ENCODE measurements at regions not wholly inside any gene's neighbourhood (a gene's known extent, or its start where the extent isn't known, plus 50 kb on each side); places are given as distances from the start of the nearest gene placed in this dataset.
A peak's percentile ranks its signal among the peaks of the same experiment; 100 is the strongest.

- H3K27me3 ChIP-seq, result no peaks in the 10 kb centered on the region
- H3K9me3 ChIP-seq, result no peaks in the 10 kb centered on the region
- peaks cover 0 to 6% (median 0%) of the 10 kb centered on the region in 4 donors for H3K4me1 ChIP-seq
- TF ChIP-seq CTCF (IDR thresholded peaks at IDR 0.05), result no peak
- TF ChIP-seq POLR2A (IDR thresholded peaks at IDR 0.05), result no peak
- TF ChIP-seq POLR2AphosphoS5 (IDR thresholded peaks at IDR 0.05), result no peak
- H3K36me3 ChIP-seq, result no peaks in the 10 kb centered on the region
- no peak for DNase-seq
- WGBS, 5 donors, result 75 to 87% (median 85%) methylated on average over 7 to 8 of the region's 8 CpGs
- H3K27ac ChIP-seq, result no peak overlapping the region
- H3K4me3 ChIP-seq, result no peak overlapping the region
- intact Hi-C loops (cut with DNase I; ENCODE audit: low total_unique reads), result no loop called here
These were observed 64.4 kb upstream of the TPM1 start for GRCh38 chr15:62977952-62978811.

- Histone ChIP-seq H3K4me1 (peaks cover 0 to 6% (median 0%) of the 10 kb centered on the region in 4 donors), H3K27ac (no peak overlapping the region), H3K4me3 (no peak overlapping the region), H3K9me3 (no peaks in the 10 kb centered on the region), H3K27me3 (no peaks in the 10 kb centered on the region), H3K36me3 (no peaks in the 10 kb centered on the region)
- TF ChIP-seq POLR2A (IDR thresholded peaks at IDR 0.05) (no peak), EP300 (IDR thresholded peaks at IDR 0.05) (no peak), POLR2AphosphoS5 (IDR thresholded peaks at IDR 0.05) (no peak), CTCF (IDR thresholded peaks at IDR 0.05) (no peak)
- intact Hi-C loops (cut with DNase I; ENCODE audit: low total_unique reads), result no loop called here
- DNase-seq, result no peak
- WGBS, 5 donors, result 63 to 85% (median 71%) methylated on average over 1 of the region's 1 CpG
These were observed 63.3 kb upstream of the TPM1 start for GRCh38 chr15:62979252-62979651.

- WGBS, 5 donors, result 58 to 68% (median 65%) methylated on average over 3 of the region's 3 CpGs
- Histone ChIP-seq H3K27me3 (no peaks in the 10 kb centered on the region), H3K4me1 (peaks cover 0 to 6% (median 0%) of the 10 kb centered on the region in 4 donors), H3K36me3 (no peaks in the 10 kb centered on the region), H3K4me3 (no peak overlapping the region), H3K27ac (no peak overlapping the region), H3K9me3 (no peaks in the 10 kb centered on the region)
- no peak for DNase-seq
- TF ChIP-seq POLR2A (IDR thresholded peaks at IDR 0.05), result no peak
- TF ChIP-seq POLR2AphosphoS5 (IDR thresholded peaks at IDR 0.05), result no peak
- no peak for TF ChIP-seq EP300 (IDR thresholded peaks at IDR 0.05)
- TF ChIP-seq CTCF (IDR thresholded peaks at IDR 0.05), result no peak
- intact Hi-C loops (cut with DNase I; ENCODE audit: low total_unique reads), result no loop called here
These were observed 61.5 kb upstream of the TPM1 start for GRCh38 chr15:62981071-62981470.

- 79 to 94% (median 89%) methylated on average over 8 of the region's 8 CpGs for WGBS, 5 donors
- DNase-seq, result no peak
- intact Hi-C loops (cut with DNase I; ENCODE audit: low total_unique reads), result no loop called here
- Histone ChIP-seq H3K9me3 (no peaks in the 10 kb centered on the region), H3K4me3 (no peak overlapping the region), H3K27me3 (no peaks in the 10 kb centered on the region), H3K27ac (no peak overlapping the region), H3K36me3 (no peaks in the 10 kb centered on the region), H3K4me1 (peaks cover 0 to 11% (median 0%) of the 10 kb centered on the region in 4 donors)
- TF ChIP-seq EP300 (IDR thresholded peaks at IDR 0.05) (no peak), POLR2A (IDR thresholded peaks at IDR 0.05) (no peak), POLR2AphosphoS5 (IDR thresholded peaks at IDR 0.05) (no peak)
These were observed 58.6 kb upstream of the TPM1 start for GRCh38 chr15:62983956-62984355.

- no peak overlapping the region for H3K27ac ChIP-seq
These were observed 56.8 kb upstream of the TPM1 start for GRCh38 chr15:62985768-62986167.

More at GRCh38 chr15:62985768-62986167, 56.8 kb upstream of the TPM1 start:
- Histone ChIP-seq H3K36me3 (no peaks in the 10 kb centered on the region), H3K4me1 (peaks cover 0 to 17% (median 0%) of the 10 kb centered on the region in 4 donors), H3K9me3 (no peaks in the 10 kb centered on the region), H3K27me3 (no peaks in the 10 kb centered on the region), H3K4me3 (no peak overlapping the region)
- 64 to 88% (median 83%) methylated on average over 6 of the region's 6 CpGs for WGBS, 5 donors
- intact Hi-C loops (cut with DNase I; ENCODE audit: low total_unique reads), result no loop called here
- TF ChIP-seq EP300 (IDR thresholded peaks at IDR 0.05), result no peak
- TF ChIP-seq POLR2A (IDR thresholded peaks at IDR 0.05), result no peak
- TF ChIP-seq CTCF (IDR thresholded peaks at IDR 0.05), result no peak
- no peak for TF ChIP-seq POLR2AphosphoS5 (IDR thresholded peaks at IDR 0.05)
- peak in 1 of 2 donors; percentile 56 for DNase-seq
